ENCODE measurements at regions not wholly inside any gene's neighbourhood (a gene's known extent, or its start where the extent isn't known, plus 50 kb on each side); places are given as distances from the start of the nearest gene placed in this dataset.
"Not testable (repeated sequence)": the region's sequence is repeated elsewhere in the genome, so short reads cannot be mapped to it uniquely, and the experiment has no call there.

DNA sequence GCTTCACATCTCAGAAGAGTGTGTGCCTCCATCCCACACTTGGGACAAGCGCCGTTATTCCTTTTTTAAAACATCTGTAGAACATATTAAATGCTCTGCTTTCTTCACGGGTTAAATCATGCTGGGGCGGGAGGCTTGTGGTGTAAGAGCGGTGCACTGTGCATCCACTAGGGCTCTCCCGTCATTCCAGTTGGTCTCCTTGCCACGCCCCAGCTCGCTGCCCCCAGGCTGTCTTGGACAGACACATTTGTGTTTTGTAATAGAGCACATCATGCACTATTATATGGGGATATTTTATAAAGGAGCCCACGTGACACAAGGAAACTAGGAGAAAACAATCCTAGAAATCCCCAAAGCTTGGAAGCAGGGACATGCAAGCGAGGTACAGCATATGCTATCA, 87.7 kb upstream of the PLGLB2 start:
- DNase-seq = not testable (repeated sequence)

DNA sequence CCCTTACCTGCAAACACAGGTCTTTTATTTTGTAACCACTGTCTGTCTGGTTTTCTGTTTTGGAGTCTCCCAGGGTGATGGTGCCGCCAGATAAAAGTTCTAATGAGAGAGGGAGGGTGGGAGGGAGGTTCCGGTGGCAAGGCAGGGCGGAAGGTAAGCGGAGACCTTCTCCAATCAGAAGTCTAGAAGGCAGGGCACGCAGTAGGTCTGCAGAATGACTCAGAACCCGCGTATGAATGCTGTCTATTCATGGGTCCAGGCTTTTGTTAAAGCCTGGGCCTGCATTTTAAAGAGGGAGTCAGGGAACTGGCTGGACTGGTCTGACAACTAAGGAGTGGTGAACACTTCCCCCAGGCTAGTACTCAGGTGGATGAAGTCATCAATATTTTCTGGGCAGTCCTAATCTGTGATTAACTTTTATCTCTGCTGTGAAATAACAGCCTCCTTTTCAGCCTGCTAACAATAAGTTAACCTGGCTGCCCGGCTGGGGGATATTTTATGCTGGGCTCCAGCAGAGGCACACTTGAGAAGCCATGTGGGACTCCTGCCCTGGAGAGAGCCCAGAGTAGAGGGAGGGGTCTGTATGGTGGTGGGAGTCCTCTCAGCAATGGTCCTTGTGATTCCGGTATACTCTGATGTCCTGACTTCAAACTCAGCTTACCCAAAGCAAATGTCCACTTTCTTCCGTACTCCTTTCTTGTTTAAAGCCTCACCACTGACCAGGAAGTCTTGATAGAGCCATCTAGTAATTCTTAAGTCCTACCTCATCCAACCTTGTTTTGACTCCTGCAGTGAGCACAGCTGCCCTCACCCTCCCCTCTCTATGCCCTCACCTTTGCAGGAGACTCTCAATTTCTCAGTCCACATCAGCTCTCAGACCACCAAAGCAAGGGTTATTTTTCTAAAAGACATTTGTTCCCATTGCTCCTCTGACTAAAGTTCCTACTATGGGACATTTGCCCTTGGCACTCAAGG, 85.3 kb upstream of the PLGLB2 start:
- not testable (repeated sequence) for DNase-seq

DNA sequence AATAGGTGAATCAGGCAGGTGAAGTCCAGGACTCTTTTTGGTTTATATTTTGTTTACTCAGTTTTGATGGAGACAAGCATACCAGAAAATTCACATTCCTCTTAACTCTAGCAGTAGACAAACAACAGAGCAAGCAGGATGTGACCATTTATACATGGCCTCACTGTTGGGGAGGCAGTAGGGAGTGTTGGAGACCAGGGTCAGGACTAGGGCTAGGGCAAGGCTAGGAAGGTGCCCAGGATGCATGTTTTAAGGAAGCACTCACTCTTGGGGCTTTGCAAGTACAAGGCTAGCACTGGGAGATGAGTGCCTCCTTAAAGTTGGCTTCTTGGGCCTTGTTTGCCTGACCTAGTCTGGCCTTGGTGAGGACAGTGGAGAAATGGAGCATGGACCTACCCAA, 84.5 kb upstream of the PLGLB2 start:
- not testable (repeated sequence) for DNase-seq

DNA sequence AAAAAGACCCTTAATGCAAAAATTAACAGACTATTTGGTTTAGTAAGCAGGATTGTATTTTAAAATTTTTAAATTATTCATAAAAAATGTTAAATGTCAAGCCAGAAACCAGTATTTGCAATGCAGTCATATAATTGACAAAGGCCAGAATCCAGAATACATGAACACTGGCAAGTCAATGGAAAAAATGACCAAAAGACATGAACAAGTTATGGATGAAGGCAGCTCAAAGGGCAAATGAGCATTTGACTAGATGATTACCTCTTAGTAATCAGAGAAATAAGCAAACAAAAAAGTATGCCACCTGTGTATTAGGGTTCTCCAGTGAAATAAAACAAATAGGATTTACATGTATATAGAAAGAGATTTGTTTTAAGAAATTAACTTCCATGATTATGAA, 80.9 kb upstream of the PLGLB2 start:
- DNase-seq = not testable (repeated sequence)

DNA sequence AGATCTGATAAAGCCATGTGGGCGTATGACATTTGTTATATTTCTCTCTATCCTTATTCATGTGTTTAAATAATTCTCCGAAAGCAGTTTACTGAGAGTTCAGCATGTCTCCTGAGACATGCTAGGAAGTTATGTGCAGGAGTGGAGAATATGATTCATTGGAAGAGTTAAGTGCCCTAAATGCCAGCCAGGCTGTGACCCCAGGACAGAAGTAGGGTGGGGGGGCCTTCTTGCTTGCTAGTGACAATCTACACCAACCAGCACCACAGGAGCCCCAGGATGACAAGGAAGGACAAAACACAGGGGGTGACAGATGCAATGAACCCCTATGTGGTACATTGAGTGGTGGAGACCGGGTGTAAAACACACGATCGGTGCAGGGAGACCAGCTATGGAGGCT, 79.5 kb upstream of the PLGLB2 start:
- DNase-seq = not testable (repeated sequence)

DNA sequence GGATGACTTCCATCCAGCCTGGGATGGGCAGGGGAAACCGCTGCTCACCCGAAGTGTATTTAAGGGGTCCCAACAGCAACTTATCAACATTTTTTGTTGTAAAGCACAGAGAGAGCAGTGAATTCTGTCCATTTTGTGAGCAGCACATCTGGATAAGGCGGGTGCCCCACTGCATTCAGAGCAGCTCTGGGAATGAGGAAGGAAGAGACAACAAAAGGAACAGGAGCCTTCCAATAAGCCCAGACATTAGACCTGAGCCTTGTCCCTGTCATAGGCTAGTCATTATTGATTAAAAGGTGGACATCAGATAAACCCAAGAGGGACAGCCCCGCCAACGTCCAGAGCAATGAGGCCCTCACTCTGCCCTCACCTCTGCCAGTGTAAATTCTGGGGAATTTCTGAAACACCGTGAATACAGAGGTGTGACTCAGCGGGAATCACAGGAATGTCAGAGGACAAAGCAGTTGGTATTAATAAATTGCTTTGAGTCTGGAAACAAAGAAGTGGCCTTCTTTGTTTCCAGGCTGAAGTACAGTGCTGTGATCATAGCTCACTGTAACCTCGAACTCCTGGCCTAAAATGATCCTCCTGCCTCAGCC, 78.2 kb upstream of the PLGLB2 start:
- not testable (repeated sequence) for DNase-seq

DNA sequence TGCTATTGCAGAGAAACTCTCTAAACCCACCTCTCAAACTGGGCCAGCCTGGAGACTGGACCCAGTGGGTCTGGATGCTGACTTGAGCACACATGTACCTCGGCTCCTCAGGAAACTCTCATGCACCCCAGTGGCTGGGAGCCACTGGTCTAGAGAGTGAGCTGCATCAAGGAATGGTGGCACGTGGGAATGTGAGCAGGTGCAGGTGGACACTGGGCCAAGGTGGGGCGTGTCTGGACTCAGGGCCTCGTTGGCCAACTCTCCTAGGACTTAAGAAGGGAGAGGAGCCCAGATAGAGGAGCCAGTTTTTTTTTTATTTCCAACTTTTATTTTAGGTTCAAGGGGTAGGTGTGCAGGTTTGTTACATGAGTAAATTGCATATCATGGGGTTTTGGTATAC, 75.5 kb upstream of the PLGLB2 start:
- DNase-seq = not testable (repeated sequence)

DNA sequence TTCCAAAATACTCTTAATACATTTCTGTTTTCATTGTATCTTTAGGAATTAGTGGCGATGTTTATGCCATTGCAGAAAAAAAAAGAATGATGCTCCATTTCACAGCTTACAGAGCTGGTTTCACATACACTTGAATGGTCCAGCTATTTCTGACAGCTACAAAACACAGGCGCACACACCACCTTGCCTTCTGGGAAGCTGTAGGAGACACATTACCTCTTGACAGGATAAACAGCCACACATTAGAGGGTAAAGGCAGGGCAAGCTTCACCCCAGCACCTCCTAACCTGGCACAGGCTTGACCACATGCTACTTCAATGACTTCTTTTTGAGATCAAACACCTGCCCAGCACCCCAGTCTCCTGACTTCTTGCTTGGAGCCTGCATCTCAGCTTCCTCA, 73.2 kb upstream of the PLGLB2 start:
- not testable (repeated sequence) for DNase-seq

DNA sequence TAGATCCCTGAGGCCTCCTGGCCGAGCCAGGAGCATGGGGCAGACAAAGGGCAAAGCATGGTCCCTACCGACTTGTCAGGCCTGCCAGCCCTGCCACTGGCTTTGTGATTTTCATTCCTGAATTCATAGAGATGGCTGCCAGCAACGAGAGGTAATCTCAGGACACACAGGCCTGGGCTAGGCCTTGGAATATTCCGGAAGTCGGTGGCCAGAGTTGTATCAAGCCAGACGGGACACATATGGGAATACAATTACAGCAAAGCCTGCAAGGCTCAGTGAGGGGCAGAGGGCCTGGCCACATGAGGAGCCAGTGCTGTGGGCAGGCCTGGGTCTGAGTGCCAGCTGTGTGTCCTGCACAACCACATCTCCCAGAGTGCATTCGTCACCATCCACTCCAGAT, 72.4 kb upstream of the PLGLB2 start:
- not testable (repeated sequence) for DNase-seq

DNA sequence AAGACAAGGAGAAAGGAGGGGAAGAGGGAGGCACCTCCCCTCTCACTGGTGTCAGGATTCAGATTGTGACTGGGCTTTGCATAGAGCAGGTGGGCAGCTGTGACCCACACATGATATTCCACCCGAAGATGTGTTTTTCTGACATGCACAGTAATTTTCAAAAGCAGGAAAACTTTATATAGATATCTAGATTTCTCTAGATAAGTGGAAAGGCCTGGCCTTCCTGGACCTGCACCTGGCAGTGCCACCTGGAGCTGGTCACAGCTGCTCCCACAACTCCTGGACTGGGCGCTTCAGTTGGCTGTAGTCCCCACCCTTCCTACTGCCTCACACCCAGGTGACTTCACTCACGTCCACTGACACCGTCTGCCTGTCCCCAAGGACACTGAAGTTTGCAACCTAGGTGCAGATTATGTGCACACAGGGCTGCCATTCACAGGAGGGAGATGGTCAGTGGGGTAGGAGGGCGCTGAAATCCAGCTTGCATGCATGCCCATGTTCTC, 70.4 kb upstream of the PLGLB2 start:
- not testable (repeated sequence) for DNase-seq

DNA sequence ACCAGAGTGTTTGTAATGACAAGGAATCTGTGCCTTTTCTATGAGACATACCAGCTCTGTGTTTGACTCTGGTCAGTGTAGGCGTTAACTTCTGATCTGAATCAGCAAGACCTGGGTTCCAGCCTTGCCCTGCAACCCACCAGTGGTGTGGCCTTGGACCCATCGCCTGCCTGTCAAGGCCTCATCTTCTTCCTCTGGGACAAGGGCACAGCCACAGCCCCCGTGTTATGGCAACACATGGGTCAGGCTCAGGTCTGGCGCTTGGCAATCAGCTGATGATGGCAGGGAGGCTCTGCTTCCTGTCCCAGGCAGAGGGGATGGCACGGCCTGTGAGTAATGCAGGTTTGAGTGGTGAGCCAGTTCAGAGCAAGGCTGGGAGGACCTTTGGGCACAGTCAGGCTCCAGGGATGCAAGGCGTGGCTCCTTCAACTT, 69.1 kb upstream of the PLGLB2 start:
- not testable (repeated sequence) for DNase-seq

DNA sequence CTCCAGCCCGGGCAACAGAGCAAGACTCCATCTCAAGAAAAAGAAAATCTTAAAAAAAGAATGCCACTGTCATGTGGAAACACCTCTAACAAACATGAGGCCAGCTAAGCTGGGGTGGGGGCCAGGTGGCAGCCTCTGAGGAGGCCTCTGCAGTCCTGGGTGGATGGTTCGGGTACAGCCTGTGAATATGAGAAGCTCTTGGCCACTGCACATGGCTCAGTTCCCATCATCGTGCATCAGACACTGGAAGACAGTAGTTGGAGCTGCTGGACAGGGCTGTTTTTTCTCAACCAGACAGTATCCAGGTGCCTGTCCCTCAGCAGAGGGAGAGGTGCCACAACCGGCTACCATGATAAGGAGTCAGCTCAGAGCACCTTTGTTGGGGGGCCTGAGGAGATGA, 67.9 kb upstream of the PLGLB2 start:
- DNase-seq = not testable (repeated sequence)

DNA sequence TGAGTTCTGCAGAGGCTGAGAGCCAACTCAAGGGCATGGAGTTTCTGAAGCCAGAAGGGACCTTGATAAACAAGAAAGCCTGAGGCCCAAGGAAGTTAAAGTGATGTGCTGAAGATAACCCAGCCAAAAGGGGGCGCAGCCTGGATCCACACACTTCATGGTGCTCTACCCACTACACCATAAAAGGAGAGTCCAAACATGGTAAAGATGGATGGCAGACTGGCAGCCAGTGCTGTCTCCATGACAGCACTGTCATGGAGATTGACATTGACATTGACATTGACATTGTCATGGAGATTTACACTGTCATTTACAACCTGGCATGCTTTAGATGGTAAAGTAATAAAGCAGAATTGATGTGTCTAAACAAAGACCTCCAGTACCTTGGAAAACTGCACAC, 67.2 kb upstream of the PLGLB2 start:
- DNase-seq = not testable (repeated sequence)

DNA sequence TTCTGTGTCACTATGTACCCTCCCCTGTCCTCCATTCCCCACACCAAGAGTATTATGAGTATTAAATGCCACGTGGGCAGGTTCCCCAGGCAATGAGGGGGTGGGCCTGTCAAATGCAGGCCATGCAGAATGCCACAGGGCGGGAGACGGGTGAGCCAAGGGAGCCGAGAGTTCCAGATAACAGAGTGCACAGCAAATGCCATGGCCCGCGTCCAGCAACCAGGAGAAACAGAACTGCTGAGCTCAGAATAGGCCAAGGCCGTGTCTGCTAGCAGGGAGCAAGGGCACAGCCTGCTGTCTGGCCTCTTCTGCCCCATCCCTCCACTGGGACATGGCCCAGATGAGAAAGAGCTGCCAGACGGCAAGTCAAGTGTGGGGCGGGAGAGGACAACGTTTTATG, 64.4 kb upstream of the PLGLB2 start:
- DNase-seq = not testable (repeated sequence)

DNA sequence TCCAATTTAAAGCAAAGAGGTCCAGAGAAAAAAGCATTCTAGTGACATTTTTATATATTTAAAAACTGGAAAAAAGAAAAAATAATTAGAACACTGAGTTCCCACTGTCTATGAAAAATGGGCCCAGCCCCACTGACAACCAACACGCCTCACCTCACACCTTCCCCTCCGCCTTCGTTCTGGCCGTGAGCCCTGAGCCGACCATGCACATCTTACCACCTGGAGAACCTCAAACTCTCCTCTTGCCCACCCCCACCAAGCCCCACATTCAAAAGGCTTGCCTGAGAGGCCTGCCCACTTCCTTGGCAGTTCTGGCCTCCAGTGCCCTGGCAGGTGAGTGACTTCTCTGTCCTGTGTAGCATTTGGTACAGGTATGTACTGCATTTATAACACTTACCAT, 63.9 kb upstream of the PLGLB2 start:
- DNase-seq = not testable (repeated sequence)

DNA sequence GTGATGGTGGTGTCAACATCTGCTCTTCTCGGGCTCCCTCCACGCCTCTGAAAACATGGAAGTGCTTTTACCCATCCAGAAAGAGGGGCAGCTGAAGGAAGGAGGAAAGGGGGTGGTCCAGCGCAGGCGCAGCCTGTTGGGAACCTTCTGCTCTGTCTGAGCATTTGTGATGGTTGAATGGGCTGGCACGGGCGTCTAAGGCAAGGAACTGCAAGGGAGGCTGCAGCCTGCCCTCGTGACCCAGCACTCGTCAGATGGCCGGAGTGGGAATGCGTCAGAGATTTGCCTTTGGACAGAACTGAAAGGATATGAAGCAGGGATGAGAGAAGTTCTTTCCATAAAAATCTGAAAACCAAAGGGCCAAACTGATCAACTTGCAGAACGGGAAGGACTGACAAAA, 62.3 kb upstream of the PLGLB2 start:
- not testable (repeated sequence) for DNase-seq

DNA sequence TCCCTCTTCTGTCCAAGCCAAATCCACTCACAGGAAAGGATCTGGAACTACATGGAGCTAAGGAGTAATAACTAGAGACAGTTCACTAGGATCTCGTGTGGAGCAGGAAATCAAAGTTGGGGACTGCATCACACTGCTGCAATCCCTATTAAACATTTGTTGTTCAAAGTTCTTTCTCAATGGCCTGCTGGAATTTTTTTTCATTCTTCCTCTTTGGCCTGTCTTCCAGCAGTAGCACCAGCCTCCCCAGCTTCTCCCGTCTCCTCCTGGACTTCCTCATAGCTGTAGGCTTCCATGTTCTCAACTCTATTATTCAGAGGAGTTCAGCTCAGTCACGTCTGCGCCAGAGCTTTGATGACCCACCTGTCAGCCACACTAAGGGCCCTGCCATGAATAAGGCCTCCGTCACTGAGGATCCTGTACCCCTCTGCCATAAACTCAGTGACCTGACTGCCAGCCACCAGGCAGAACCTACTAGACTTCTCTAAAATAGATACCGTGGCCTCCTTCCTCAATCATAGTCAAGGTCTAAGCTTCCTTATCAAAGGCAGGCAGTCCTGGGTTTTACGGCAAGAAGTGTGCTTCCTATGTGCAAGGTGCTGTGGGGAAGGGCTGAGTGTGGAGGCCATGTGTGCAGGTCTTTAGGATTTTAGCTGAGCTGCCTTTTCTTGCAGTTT, 60.9 kb upstream of the PLGLB2 start:
- DNase-seq = not testable (repeated sequence)

DNA sequence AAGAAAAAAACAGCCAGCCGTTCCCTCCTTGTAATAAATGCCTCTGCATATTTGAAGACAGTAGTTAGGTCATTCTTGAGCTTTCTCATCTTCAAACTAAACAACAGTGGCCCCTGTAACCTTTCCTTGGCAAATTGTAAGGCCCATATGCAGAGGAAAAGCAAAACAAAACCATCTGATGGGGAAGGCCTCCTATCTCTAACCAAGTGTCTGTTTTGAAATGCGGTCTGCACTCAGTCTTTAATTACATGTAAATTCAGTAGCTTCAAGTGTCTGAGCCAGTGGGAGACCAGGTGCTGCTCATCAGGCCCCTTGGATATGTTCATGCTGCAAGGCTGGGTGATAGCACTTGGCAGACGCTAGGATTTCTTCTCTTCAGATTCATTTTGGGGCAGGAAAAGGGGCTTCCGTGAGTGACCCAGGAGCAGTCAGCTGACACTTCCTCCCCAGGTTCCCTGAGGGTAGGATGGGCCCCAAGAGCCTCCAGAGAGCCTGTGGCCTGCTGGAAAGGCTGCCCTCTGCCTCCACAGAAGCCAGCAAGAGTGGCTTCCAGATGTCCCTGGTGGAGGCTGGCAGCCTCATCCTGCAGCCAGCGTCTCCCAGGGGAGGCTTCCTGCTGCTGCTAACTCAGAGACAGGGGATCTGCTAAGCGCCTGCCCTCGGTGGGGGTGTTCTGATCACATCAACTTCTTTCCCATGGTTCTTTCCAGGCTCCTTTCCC, 60.2 kb upstream of the PLGLB2 start:
- not testable (repeated sequence) for DNase-seq

DNA sequence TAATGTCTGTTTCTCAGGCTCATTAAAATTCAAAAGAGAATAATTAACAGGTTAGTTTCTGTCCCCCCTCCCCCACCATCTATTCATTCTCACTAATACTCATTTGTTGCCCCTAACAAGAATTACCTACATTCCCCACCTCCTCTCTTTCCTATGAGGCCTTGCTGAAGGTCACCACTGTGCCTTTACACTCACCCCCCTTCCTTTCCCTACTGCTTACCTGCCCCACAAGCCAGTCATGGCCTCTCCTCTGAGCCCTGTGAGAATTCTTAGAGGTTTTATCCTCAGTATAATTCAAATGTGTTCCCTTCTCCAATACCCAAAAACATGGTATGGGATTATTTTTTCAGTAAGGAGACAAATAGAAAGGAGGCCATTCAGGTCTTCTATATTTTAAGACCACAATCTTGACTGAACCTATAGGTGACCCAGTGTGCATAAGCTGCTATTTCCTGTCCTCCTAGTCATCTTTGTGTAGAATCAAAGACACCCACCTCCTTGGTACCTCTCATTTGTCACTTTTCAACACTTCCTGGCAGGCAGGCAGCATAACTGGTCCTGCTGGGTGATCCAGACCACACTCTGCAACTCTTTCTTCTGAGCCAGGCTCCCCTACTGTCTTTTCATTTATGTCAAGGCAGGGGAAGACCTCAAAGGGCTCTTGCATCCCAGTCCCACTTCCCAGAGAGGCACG, 55.8 kb upstream of the PLGLB2 start:
- DNase-seq = not testable (repeated sequence)

DNA sequence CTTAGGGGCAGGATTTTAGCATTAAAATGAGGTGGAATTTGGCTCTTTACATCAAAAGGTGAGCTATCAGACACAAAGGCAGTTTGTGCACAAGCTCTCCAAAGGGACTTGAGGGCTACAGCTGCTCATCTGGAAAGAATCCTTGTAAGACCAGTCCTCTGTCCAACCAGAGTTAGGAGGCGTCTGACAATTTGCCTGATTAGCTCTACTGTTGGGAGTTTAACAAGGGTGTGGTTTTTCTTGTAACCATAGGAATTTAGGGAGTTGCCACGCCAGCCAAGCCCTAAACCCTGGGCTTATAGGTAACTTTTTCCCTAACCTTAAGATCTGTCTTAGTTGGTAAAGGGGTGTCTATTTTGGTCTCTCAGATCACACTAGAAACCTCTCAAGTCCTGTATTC, 55.0 kb upstream of the PLGLB2 start:
- DNase-seq = not testable (repeated sequence)

DNA sequence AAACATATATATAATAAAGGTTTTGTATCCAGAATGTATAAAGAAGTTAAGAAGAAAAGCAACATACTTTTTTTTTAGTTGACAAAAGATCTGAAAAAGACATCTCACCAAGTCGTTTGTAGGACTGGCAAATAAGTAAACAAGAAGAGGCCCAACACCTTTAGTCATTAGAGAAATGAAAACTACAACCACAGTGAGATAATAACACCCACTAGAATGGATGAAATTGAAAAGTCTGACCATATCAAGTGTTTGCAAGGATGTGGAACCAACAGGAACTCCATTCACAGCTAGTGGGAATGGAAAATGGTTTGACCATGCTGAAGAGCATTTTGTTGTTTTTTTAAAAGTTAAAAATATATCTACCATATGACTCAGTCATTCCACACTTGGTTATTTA, 54.0 kb upstream of the PLGLB2 start:
- DNase-seq = not testable (repeated sequence)
